GM12865 (cell line): ENCODE measurements at regions not wholly inside any gene's neighbourhood (a gene's known extent, or its start where the extent isn't known, plus 50 kb on each side); places are given as distances from the start of the nearest gene placed in this dataset.
"Not testable (repeated sequence)": the region's sequence is repeated elsewhere in the genome, so short reads cannot be mapped to it uniquely, and the experiment has no call there.

Source experiments
- DNase-seq: peaks from one replicate; pipeline ENCODE4 v3.0.0; 2010; ENCODE audit warnings: low read depth
- H3K4me3 ChIP-seq: 2 replicates; pipeline ENCODE4 v1.5.1; 2011; ENCODE audit warnings: mild to moderate bottlenecking, low read depth, low read length, control low read depth
- TF ChIP-seq, protein P1 (sequence below): IDR thresholded peaks from 2 replicates; pipeline ENCODE4 v1.5.1; 2011; ENCODE audit warnings: low read length, control low read depth, low read depth, inconsistent platforms; ENCODE audit not compliant: insufficient read depth; ENCODE audit errors: missing control alignments

DNA sequence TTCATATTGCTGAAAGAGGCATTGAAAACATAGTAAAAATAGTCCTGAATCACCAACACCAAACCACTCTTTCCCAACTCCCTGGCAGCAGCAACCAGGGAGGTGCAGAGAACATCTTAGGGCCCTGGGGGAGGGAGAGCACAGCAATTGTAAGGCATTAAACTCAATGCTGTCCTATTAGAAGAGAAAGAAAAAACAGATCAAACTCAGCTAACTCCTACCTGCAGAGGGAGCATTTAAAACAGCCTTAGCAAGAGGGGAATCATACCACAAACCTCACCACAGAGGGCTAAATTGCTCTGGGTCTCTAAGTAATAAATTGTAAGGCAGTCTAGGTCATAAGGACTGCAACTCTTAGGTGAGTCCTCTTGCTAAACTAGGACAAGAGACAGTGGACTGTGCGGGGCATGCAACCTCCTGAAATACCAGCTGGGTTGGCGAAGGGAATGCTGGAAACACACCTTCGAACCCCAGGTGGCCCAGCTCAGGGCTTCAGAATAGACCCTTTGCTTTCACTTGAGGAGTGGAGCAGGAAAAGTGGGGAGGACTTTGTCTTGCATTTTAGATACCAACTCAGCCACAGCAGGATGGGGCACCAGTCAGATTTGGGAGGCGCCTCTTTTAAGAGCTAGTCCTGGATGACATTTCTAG, 697.1 kb upstream of the FAT3 start:
- no peak for DNase-seq
- H3K4me3 ChIP-seq, result no peak overlapping the region
- TF ChIP-seq, protein P1, sequence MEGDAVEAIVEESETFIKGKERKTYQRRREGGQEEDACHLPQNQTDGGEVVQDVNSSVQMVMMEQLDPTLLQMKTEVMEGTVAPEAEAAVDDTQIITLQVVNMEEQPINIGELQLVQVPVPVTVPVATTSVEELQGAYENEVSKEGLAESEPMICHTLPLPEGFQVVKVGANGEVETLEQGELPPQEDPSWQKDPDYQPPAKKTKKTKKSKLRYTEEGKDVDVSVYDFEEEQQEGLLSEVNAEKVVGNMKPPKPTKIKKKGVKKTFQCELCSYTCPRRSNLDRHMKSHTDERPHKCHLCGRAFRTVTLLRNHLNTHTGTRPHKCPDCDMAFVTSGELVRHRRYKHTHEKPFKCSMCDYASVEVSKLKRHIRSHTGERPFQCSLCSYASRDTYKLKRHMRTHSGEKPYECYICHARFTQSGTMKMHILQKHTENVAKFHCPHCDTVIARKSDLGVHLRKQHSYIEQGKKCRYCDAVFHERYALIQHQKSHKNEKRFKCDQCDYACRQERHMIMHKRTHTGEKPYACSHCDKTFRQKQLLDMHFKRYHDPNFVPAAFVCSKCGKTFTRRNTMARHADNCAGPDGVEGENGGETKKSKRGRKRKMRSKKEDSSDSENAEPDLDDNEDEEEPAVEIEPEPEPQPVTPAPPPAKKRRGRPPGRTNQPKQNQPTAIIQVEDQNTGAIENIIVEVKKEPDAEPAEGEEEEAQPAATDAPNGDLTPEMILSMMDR, result no peak

DNA sequence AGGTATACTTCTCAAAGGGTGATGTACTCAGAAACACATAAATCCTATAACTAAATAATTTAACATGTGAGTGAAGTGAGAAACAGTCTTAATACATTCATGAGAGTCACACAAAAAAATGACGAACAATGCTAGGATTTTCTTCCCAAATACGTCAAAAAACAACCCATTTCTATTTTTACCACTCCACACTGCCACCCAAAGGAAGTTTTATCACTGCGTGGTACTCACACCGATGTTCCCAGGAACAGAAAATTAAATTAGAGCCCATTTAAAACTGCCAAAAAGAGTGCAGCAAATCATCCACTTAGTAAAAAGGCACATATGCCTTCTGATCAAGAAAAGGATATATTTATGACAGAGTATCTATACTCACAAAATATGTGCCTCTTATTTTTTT, 710.9 kb upstream of the FAT3 start:
- TF ChIP-seq, protein P1, result no peak
- H3K4me3 ChIP-seq, result no peak overlapping the region
- DNase-seq, result no peak

DNA sequence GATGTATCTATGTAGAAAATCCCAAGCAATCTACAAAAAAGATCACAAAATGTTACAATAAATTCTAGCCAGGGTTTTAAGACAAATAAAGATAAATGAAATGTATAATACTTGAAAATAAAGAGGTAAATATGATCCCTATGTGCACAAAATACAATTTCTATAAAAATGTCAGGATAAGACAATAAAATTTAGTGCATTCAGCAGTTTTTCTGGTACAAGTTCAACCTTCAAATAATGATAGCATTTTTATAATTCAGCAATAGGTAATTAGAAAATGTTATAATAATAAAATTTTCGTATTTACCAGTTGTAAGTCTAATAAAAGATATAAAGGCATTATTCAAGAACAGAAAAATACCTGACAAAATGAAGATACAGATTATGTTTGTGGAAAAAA, 726.8 kb upstream of the FAT3 start:
- no peak for DNase-seq
- TF ChIP-seq, protein P1, result no peak
- no peak overlapping the region for H3K4me3 ChIP-seq

DNA sequence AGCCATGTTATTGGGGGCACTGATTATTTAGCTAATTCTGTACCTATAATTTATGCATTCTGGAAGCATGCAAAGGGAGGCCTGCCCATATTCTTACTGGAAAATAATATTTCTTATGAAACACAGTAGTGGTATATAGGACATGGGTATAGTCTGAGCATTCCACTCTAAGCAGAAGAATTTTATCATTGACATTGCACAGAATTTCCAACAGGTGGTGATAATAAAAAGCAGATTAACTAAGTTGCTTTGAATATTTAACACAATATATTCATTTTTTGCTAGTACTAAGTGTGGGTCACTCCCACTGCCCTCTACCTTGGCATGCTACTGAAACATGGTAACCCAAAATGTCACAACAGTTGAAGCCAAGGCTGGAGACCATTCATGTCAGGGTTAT, 728.8 kb upstream of the FAT3 start:
- TF ChIP-seq, protein P1, result no peak
- DNase-seq, result no peak

DNA sequence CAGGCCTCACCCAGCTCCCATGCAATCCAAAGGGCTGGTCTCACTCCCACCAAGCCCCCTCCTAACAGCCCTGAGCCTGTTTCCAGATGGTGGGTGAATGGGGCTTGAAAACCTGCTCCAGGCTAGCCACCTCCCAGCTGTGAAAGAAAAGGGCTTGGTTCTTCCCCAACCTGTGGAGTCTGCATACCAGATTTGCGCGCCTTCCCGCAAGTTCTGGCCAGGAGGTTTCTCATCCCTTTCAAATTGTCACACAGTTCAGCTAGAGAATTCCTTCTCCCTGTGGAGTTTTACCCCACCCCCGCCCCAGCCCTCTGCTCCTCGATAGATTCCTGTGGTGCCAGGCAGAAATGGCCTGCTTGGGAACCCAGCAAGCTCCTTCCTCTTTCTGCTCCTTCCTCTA, 734.6 kb upstream of the FAT3 start:
- no peak overlapping the region for H3K4me3 ChIP-seq
- no peak for DNase-seq
- TF ChIP-seq, protein P1, result no peak

More for the DNA sequence above, 728.8 kb upstream of the FAT3 start:
- no peak overlapping the region for H3K4me3 ChIP-seq

DNA sequence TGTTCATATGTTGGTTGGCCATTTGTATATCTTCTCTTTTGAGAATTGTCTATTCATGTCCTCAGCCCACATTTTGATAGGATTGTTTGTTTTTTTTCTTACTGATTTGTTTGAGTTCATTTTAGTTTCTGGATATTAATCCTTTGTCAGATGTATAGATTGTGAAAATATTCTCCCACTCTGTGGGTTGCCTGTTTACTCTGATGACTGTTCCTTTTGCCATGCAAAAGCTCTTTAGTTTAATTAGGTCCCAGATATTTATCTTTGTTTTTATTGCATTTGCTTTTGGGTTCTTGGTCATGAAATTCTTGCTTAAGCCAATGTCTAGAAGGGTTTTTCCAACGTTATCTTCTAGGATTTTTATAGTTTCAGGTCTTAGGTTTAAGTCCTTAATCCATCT, 740.7 kb upstream of the FAT3 start:
- DNase-seq, H3K4me3 ChIP-seq: not testable (repeated sequence)

DNA sequence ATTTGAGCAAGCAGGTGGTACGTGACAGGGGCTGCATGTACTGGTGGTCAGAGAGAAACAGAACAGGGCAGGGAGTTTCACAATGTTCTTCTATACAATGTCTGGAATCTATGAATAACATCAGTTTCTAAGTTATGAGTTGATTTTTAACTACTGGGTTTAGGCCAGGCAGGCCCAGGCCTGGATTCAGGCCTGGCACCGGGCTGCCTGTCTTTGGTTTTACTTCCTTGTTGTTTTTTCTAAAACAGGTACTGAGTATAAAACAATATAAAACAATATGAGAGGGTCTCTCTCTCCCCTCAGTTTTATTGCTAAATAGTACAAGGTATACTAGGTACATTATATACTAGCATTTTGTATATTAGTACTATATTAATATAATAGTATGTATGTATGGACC, 742.7 kb upstream of the FAT3 start:
- not testable (repeated sequence) for DNase-seq, H3K4me3 ChIP-seq

DNA sequence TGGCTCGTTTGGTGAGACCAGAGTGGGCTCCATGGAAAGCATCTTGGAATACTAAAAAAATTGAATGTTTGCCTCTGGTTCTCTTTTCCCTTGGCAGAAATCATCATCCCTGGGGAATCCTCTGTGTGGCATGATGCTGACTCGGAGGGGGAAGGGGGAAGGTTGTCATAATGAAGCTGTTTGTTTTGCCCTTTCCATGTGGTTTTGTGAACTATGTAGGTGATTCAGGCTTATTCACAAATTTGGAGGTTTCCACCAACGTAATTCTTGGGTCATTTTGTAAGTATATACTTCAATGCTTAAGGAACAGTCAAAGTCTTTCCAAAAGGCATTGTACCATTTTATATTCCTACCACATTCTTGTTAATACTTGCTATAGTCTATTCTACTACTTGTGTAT, 754.0 kb upstream of the FAT3 start:
- TF ChIP-seq, protein P1, result no peak
- no peak for DNase-seq
- H3K4me3 ChIP-seq, result no peak overlapping the region
